Erythroblast (primary cell): ENCODE measurements at regions not wholly inside any gene's neighbourhood (a gene's known extent, or its start where the extent isn't known, plus 50 kb on each side); places are given as distances from the start of the nearest gene placed in this dataset.

Experiments used
- DNase-seq, 2 experiments: peaks; one replicate each; lab custom pipeline; 2025; lab: John Stamatoyannopoulos, UW
- GATA1 ChIP-seq: IDR thresholded peaks from 2 replicates; pipeline ENCODE4 v1.6.1; 2011; ENCODE audit warnings: low read depth, mild to moderate bottlenecking, control low read depth, low read length, moderate library complexity
- POLR2A ChIP-seq: IDR thresholded peaks from 2 replicates; pipeline ENCODE4 v1.6.1; 2011; ENCODE audit warnings: mild to moderate bottlenecking, low read length

DNA sequence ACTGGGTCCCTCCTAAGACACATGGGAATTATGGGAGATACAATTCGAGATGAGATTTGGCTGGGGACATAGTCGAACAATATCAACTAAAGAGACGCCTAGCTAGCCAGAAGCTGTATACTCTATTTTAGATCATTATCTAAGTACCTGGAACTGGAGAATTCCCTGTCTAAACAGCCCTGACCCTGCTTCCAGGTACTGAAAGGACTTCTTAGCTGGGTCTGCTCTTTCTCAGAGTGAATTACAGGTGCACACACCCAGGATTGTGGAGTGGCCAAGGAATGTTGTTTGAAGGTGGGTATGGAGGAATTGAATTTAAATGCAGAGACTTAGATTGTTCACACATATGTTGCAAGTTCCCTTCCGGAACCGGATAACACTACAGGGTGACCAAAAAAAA lies 733.0 kb downstream of the RPS29 start:
- DNase-seq = no peak
- TF ChIP-seq POLR2A (no peak), GATA1 (no peak)

- TF ChIP-seq GATA1 = no peak
- no peak for TF ChIP-seq POLR2A
Observed at GRCh38 chr14:48849741-48850322, 736.3 kb downstream of the RPS29 start.

DNA sequence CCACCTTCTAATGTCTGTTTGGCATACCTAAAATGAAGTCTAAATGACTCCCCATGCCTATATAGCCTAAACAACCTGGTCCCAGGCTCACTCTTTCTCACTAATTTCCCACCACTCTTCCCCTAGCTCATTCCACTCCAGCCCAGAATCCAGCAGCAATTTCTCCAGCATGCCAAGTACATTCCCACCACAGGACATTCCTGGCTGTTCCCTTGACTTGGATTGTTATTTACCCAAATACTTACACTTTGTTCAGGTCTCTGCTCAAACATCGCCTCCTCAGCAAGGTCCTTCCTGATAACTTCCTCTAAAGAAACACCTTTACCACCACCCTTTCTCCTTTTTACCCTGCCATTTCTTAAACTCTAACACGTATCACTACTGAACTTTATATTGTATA lies 743.4 kb downstream of the RPS29 start:
- TF ChIP-seq POLR2A = no peak
- TF ChIP-seq GATA1 = no peak
- DNase-seq = no peak

More at GRCh38 chr14:48849741-48850322, 736.3 kb downstream of the RPS29 start:
- DNase-seq = no peak

DNA sequence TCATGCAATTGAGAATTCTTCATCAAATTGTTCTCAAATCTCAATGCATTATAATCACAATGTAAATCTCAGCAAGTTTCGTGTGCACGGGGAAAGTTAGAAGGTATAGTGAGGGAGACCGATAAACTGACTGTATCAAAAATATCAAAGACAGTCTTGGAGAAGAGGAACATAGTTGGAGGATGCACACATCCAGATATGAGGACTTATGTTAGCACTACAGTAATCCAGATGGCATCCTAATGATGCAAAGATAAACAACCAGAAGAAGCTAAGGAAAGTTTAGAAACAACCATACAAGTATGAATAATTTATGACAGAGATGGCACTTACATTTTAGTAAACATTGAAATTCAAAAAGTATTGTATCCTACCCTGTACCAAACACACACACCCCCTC lies 760.1 kb downstream of the RPS29 start:
- TF ChIP-seq GATA1 = no peak
- no peak for TF ChIP-seq POLR2A
- DNase-seq = no peak

DNA sequence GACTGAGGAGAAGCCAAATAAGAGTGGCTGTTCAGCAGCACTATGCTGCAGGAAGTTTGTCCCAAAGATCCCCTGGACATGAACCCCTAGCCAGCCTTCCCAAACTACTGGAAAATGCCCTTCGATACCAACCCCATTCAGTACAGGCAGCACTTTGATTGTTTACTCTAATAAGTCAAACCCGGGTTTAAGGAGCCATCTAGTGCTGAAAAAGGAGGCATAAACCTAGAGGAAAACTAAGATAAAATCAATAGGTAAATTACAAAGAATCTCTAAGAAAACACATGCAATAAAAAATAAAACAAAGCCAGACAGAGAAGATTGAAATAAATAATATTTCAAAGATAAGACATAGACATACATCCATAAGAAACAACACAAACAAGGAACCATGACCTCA lies 771.6 kb downstream of the RPS29 start:
- TF ChIP-seq GATA1 (no peak), POLR2A (no peak)

DNA sequence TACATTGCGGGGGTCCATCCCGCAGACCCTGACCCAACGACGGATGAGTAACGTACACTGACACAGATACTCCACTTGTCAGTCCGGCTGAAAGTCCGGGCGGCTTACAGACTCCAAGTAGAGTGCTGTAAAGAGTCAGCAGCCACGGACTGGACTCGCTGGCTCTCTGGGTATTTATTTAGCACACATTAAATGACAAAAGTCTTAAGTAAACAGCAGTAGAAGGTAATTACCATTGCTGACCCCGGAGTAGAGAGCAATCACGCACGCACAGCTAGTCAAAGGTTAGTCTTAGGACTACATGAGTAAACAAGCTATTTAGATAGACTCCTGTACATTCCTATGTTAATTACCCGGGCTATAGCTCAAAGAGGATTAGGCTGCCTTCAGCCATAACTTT lies 780.9 kb downstream of the RPS29 start:
- no peak for DNase-seq
- TF ChIP-seq GATA1 (no peak), POLR2A (no peak)

More for the DNA sequence above, 771.6 kb downstream of the RPS29 start:
- DNase-seq = no peak

GRCh38 chr14:48792376-48793024 lies 793.7 kb downstream of the RPS29 start:
- TF ChIP-seq POLR2A (no peak), GATA1 (no peak)
- no peak for DNase-seq

GRCh38 chr14:48788771-48789170 lies 797.4 kb downstream of the RPS29 start:
- TF ChIP-seq GATA1 = no peak
- TF ChIP-seq POLR2A = no peak
- no peak for DNase-seq

DNA sequence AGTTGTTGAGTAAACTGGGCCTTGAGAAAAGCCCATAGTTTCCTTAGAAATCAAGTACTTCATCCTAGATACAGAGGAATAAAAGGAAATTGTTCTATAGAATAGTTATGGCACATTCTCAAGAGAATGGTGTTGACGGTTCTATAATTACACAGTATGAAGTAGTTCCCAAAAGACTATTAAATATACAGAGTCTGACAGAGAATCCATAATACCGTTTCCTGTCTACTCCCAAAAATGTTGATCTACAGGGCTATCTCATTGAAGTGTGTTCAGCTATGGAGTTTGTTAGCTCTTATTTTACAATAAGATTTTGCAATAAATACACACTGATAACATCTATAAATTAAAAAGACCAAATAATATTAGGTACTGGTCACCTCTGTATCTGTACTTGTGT lies 799.7 kb downstream of the RPS29 start:
- no peak for TF ChIP-seq POLR2A
- no peak for DNase-seq

GRCh38 chr14:48771717-48772116 lies 814.5 kb downstream of the RPS29 start:
- TF ChIP-seq GATA1 = no peak
- TF ChIP-seq POLR2A = no peak
- no peak for DNase-seq

GRCh38 chr14:48751293-48751692 lies 834.9 kb downstream of the RPS29 start:
- no peak for DNase-seq
- TF ChIP-seq POLR2A (no peak), GATA1 (no peak)

DNA sequence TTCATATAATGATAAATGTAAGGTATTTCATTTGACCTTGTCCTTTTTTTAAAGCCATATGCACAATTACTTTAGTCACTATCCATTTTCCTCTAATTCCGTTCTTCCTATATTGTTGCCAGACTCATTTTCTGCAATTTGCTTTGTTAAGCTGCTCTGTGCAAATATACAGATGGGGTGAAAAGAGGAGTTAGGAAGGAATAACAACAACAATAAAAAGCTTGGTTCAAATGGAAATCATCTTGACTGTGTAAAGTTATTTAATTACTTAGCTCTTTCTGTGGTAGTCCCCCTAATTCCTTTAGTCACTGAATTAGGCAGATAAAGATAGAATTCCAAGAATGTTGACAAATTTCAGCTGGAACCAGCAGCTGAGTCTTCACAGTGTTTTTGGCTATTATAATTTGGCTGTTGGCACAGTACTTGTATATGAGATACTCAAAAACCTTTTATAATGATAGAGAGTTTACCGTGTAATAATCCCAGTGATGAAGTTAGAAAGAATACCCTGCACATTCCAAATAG lies 838.0 kb downstream of the RPS29 start:
- no peak for TF ChIP-seq POLR2A
- TF ChIP-seq GATA1 = no peak
- DNase-seq = no peak

DNA sequence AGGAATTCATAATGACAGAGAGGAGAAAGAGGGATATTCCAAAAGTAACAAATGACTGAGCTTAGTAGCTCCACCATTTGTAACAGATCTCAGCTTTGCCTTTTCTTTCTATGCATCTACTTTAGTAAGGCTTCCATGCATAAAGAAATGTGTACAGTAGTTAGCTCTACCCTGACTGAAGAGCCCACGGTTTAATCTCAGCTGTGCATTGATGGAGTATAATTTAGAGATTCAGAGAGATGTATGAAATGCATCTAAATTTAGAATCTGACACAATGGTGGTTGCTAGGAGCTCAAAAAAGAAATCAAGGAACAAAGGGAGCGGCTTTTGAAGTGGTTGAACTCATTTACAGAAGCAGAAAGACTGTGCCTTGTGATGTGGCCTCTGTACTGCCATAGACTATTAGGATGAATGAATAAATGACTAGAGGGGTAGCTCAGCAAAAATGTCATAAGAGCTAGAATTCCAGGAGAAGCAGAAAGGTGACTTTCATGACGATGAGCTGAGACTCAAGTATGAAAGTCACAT lies 838.6 kb downstream of the RPS29 start:
- DNase-seq = no peak
- TF ChIP-seq GATA1 (no peak), POLR2A (no peak)

DNA sequence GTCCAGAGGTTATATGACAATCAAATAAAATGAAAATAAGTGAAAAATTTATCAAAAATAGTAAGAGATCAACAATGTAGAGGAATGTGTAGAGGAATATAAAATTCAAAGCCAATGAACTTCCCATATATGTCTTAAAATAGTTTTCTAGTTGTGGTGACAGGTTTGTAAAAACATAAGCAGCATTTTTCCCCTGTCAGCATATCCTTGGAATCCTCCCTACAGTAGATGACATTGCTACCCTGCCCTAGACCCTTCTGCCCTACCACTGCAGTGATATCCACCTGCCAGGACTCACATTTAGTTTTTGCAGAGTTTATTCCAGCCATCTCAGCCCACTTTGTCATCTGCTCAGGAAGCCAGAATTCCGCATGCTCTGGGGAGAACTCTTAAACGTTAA lies 842.0 kb downstream of the RPS29 start:
- TF ChIP-seq POLR2A (no peak), GATA1 (no peak)

More for the DNA sequence above, 842.0 kb downstream of the RPS29 start:
- no peak for DNase-seq
